IMR-90 (cell line): ENCODE measurements at regions not wholly inside any gene's neighbourhood (a gene's known extent, or its start where the extent isn't known, plus 50 kb on each side); places are given as distances from the start of the nearest gene placed in this dataset.

Experiments
- ATAC-seq: fragments of 200-7000 bp; cut with Tn5 transposase; 2 replicates; pipeline ENCODE4 v1.9.1; 2020; ENCODE audit warnings: low read depth, mild to moderate bottlenecking, moderate library complexity
- BruUV-seq: library from RNA; stranded (reverse); fragments of 400-500 nt; replicated peaks from 2 replicates; lab custom pipeline; 2021; lab: Mats Ljungman, UMichigan
- CTCF ChIA-PET: fragments of 300-600 bp; formaldehyde crosslinking; extraction: SDS; loops from one replicate; lab custom pipeline; 2021; ENCODE audit warnings: antibody characterized with exemption; lab: Yijun Ruan, JAX
- POLR2A ChIA-PET: fragments of 300-600 bp; sonication (Branson Sonifier 250); formaldehyde crosslinking; loops from one replicate; lab custom pipeline; 2022; ENCODE audit warnings: antibody characterized with exemption; ENCODE audit not compliant: unreplicated experiment; lab: Charles Lee
- DNase-seq: peaks from one replicate; pipeline ENCODE4 v3.0.0; 2013
- H2AFZ ChIP-seq: replicated peaks from 2 replicates; pipeline ENCODE3; 2013; ENCODE audit warnings: low read length, mild to moderate bottlenecking; ENCODE audit not compliant: poor library complexity
- H2AK5ac ChIP-seq: 2 replicates; pipeline ENCODE4 v1.6.1; 2013; ENCODE audit warnings: low read depth, low read length, inconsistent platforms
- H2AK9ac ChIP-seq: replicated peaks from 2 replicates; pipeline ENCODE3; 2013; ENCODE audit warnings: mild to moderate bottlenecking, low read depth, low read length, moderate library complexity; ENCODE audit not compliant: poor library complexity
- H2BK120ac ChIP-seq: 2 replicates; pipeline ENCODE4 v1.6.1; 2013; ENCODE audit warnings: low read depth, low read length, inconsistent platforms
- H2BK15ac ChIP-seq: 3 replicates; pipeline ENCODE4 v1.6.1; 2013; ENCODE audit warnings: low read depth, low read length, inconsistent platforms
- H2BK20ac ChIP-seq: 2 replicates; pipeline ENCODE4 v1.6.1; 2013; ENCODE audit warnings: low read depth, mild to moderate bottlenecking, inconsistent platforms, low read length, moderate library complexity
- H2BK5ac ChIP-seq: 2 replicates; pipeline ENCODE4 v1.6.1; 2013; ENCODE audit warnings: mild to moderate bottlenecking, low read depth, low read length, inconsistent platforms; ENCODE audit not compliant: poor library complexity, severe bottlenecking
- H3K14ac ChIP-seq: replicated peaks from 2 replicates; pipeline ENCODE4 v1.6.1; 2013; ENCODE audit warnings: low read depth, low read length, inconsistent platforms
- H3K18ac ChIP-seq: 2 replicates; pipeline ENCODE4 v1.6.1; 2013; ENCODE audit warnings: low read depth, low read length, control low read depth
- H3K23ac ChIP-seq: 2 replicates; pipeline ENCODE4 v1.6.1; 2013; ENCODE audit warnings: low read depth, low read length, inconsistent platforms
- H3K27ac ChIP-seq: 2 replicates; pipeline ENCODE4 v1.5.1; 2013; ENCODE audit warnings: mild to moderate bottlenecking, control low read depth, low read length; ENCODE audit not compliant: insufficient read depth
- H3K27me3 ChIP-seq: 2 replicates; pipeline ENCODE4 v1.6.1; 2013; ENCODE audit warnings: low read length; ENCODE audit not compliant: control insufficient read depth, insufficient read depth
- H3K36me3 ChIP-seq: 2 replicates; pipeline ENCODE4 v1.6.1; 2013; ENCODE audit warnings: low read length, mixed read lengths; ENCODE audit not compliant: control insufficient read depth, insufficient read depth
- H3K4ac ChIP-seq: 2 replicates; pipeline ENCODE4 v1.6.1; 2013; ENCODE audit warnings: low read depth, low read length, inconsistent platforms
- H3K4me1 ChIP-seq: 2 replicates; pipeline ENCODE4 v1.6.1; 2013; ENCODE audit warnings: low read length, mixed read lengths; ENCODE audit not compliant: control insufficient read depth, insufficient read depth
- H3K4me2 ChIP-seq: 2 replicates; pipeline ENCODE4 v1.6.1; 2013; ENCODE audit warnings: low read depth, mild to moderate bottlenecking, control low read depth, low read length, moderate library complexity
- H3K4me3 ChIP-seq: 2 replicates; pipeline ENCODE4 v1.5.1; 2013; ENCODE audit warnings: low read depth, mild to moderate bottlenecking, control low read depth, low read length, moderate library complexity; ENCODE audit not compliant: insufficient read depth
- H3K56ac ChIP-seq: 2 replicates; pipeline ENCODE4 v1.6.1; 2013; ENCODE audit warnings: low read length, inconsistent platforms; ENCODE audit not compliant: insufficient read depth; ENCODE audit errors: extremely low read depth
- H3K79me1 ChIP-seq, 2 experiments: 2 replicates each; pipeline ENCODE4 v1.6.1; 2013; ENCODE audit warnings: low read length in 2 of 2, inconsistent platforms in 1 of 2, low read depth in 1 of 2
- H3K9ac ChIP-seq: 2 replicates; pipeline ENCODE4 v1.6.1; 2013; ENCODE audit warnings: low read depth, low read length, control low read depth
- H3K9me1 ChIP-seq: 2 replicates; pipeline ENCODE4 v1.6.1; 2013; ENCODE audit warnings: low read length, inconsistent platforms; ENCODE audit not compliant: insufficient read depth
- H3K9me3 ChIP-seq: 2 replicates; pipeline ENCODE4 v1.6.1; 2013; ENCODE audit warnings: low read length; ENCODE audit not compliant: control insufficient read depth, insufficient read depth
- H4K20me1 ChIP-seq: 2 replicates; pipeline ENCODE4 v1.6.1; 2013; ENCODE audit warnings: low read length, inconsistent platforms; ENCODE audit not compliant: insufficient read depth
- H4K5ac ChIP-seq: 2 replicates; pipeline ENCODE4 v1.6.1; 2013; ENCODE audit warnings: mild to moderate bottlenecking, low read depth, low read length, control low read depth
- H4K8ac ChIP-seq, 2 experiments: 2 replicates each; pipeline ENCODE4 v1.6.1; 2013; ENCODE audit warnings: low read depth in 2 of 2, low read length in 2 of 2, control low read depth in 1 of 2, inconsistent platforms in 1 of 2
- H4K91ac ChIP-seq: 2 replicates; pipeline ENCODE4 v1.6.1; 2013; ENCODE audit warnings: low read depth, low read length, inconsistent platforms; ENCODE audit not compliant: insufficient read depth
- BHLHE40 ChIP-seq: fragments of 150-350 bp; IDR thresholded peaks from 2 replicates; pipeline ENCODE4 v1.6.1; 2016; ENCODE audit warnings: mild to moderate bottlenecking, low read depth, low read length
- CEBPB ChIP-seq: IDR thresholded peaks from 2 replicates; pipeline ENCODE4 v1.6.1; 2012; ENCODE audit warnings: low read depth, low read length, improper control_type of control experiment
- CHD1 ChIP-seq: IDR thresholded peaks from 2 replicates; pipeline ENCODE4 v1.6.1; 2012; ENCODE audit warnings: low read depth, low read length, improper control_type of control experiment
- CTCF ChIP-seq: conservative IDR thresholded peaks from 2 replicates; pipeline ENCODE4 v1.5.1; 2012; ENCODE audit warnings: mild to moderate bottlenecking, low read depth, low read length, improper control_type of control experiment
- FOS ChIP-seq: fragments of 150-350 bp; IDR thresholded peaks from 2 replicates; pipeline ENCODE4 v1.6.1; 2016; ENCODE audit warnings: low read depth, low read length
- MAFK ChIP-seq: IDR thresholded peaks from 2 replicates; pipeline ENCODE4 v1.6.1; 2012; ENCODE audit warnings: low read depth, low read length, improper control_type of control experiment
- MAZ ChIP-seq: IDR thresholded peaks from 2 replicates; pipeline ENCODE4 v1.6.1; 2012; ENCODE audit warnings: low read depth, mild to moderate bottlenecking, low read length, improper control_type of control experiment, moderate library complexity, borderline replicate concordance
- MXI1 ChIP-seq: IDR thresholded peaks from 2 replicates; pipeline ENCODE4 v1.6.1; 2012; ENCODE audit warnings: low read depth, mild to moderate bottlenecking, low read length, moderate library complexity, borderline replicate concordance
- NFE2L2 ChIP-seq: fragments of 150-350 bp; IDR thresholded peaks from 2 replicates; pipeline ENCODE4 v1.6.1; 2016; ENCODE audit warnings: low read depth, mild to moderate bottlenecking, low read length
- POLR2A ChIP-seq: IDR thresholded peaks from 2 replicates; pipeline ENCODE4 v1.6.1; 2012; ENCODE audit warnings: mild to moderate bottlenecking, low read depth, low read length
- RAD21 ChIP-seq: IDR thresholded peaks from 2 replicates; pipeline ENCODE4 v1.6.1; 2012; ENCODE audit warnings: low read length, improper control_type of control experiment
- RCOR1 ChIP-seq: IDR thresholded peaks from 2 replicates; pipeline ENCODE4 v1.6.1; 2012; ENCODE audit warnings: mild to moderate bottlenecking, low read length, improper control_type of control experiment; ENCODE audit not compliant: insufficient replicate concordance
- RFX5 ChIP-seq: IDR thresholded peaks from 2 replicates; pipeline ENCODE4 v1.8.0; 2012; ENCODE audit warnings: low read depth, mild to moderate bottlenecking, low read length, moderate library complexity
- SMC3 ChIP-seq: fragments of 150-350 bp; IDR thresholded peaks from 2 replicates; pipeline ENCODE4 v1.6.1; 2016; ENCODE audit warnings: low read depth, mild to moderate bottlenecking, antibody characterized with exemption, low read length, moderate library complexity
- WGBS, 2 experiments: methylation state at CpG; one replicate each; pipeline versions ENCODE4 v1.1.5 to v1.1.7; 2013; ENCODE audit warnings: missing lambda C conversion rate in 2 of 2; ENCODE audit not compliant: insufficient read length in 1 of 2; ENCODE audit errors: extremely low coverage in 2 of 2; 5-methylcytosine and 5-hydroxymethylcytosine counted together
- dilution Hi-C: fragments of 300-500 bp; cut with HindIII; formaldehyde crosslinking; loops from one replicate; pipeline ENCODE4 v1.14.3; 2018; ENCODE audit warnings: low sequenced_read_pairs; ENCODE audit not compliant: unreplicated experiment
- in situ Hi-C: fragments of 300-500 bp; cut with MboI; formaldehyde crosslinking; loops from 3 replicates; pipeline ENCODE4 v1.14.3; 2019; ENCODE audit warnings: low sequenced_read_pairs, inconsistent platforms, mixed read lengths
- intact Hi-C: fragments of 100-400 bp; cut with micrococcal nuclease; formaldehyde crosslinking; loops from 2 replicates; pipeline ENCODE4 v1.10.0; 2022
- TF ChIP-seq, protein P1 (sequence below): fragments of 150-350 bp; IDR thresholded peaks from 2 replicates; pipeline ENCODE4 v1.6.1; 2016; ENCODE audit warnings: low read depth, mild to moderate bottlenecking, low read length, moderate library complexity, borderline replicate concordance
- TF ChIP-seq, protein P2 (sequence below): fragments of 150-350 bp; IDR thresholded peaks from 2 replicates; pipeline ENCODE4 v1.6.1; 2017; ENCODE audit warnings: mild to moderate bottlenecking, antibody characterized with exemption, low read length, low read depth

GRCh38 chr2:129478902-129479517 is 500.5 kb upstream of the RAB6C start:
- Histone ChIP-seq H3K27me3 (no peaks in the 10 kb centered on the region), H4K5ac (no peak overlapping the region), H3K27ac (no peak overlapping the region), H3K9me1 (no peaks in the 10 kb centered on the region), H2AK5ac (no peak overlapping the region), H3K56ac (no peak overlapping the region), H3K14ac (no peak overlapping the region), H3K79me1 (no peaks in the 10 kb centered on the region), H4K20me1 (no peaks in the 10 kb centered on the region), H3K4me1 (no peaks in the 10 kb centered on the region), H3K9ac (no peak overlapping the region), H2BK5ac (no peak overlapping the region), H2BK15ac (no peak overlapping the region), H4K8ac (no peak overlapping the region), H3K9me3 (peaks cover 25% of the 10 kb centered on the region), H3K36me3 (no peaks in the 10 kb centered on the region), H2AK9ac (no peak overlapping the region), H2AFZ (no peak overlapping the region), H2BK20ac (no peak overlapping the region), H4K91ac (no peak overlapping the region), H3K23ac (no peak overlapping the region), H2BK120ac (no peak overlapping the region), H3K18ac (no peak overlapping the region), H3K4ac (no peak overlapping the region), H3K4me3 (no peak overlapping the region), H3K4me2 (no peak overlapping the region)
- BruUV-seq = no TSS peak
- in situ Hi-C loops (no loop called here), intact Hi-C loops (no loop called here), dilution Hi-C loops (no loop called here)
- ChIA-PET POLR2A (no interaction called here), CTCF (no interaction called here)
- DNase-seq (no peak), ATAC-seq (no peak)
- no CpG with 5 or more reads among the region's 3 CpGs for WGBS, 2 experiments
- no peak for TF ChIP-seq BHLHE40
- TF ChIP-seq MAZ = no peak
- no peak for TF ChIP-seq CTCF
- no peak for TF ChIP-seq FOS
- TF ChIP-seq MAFK = no peak
- TF ChIP-seq, protein P1, sequence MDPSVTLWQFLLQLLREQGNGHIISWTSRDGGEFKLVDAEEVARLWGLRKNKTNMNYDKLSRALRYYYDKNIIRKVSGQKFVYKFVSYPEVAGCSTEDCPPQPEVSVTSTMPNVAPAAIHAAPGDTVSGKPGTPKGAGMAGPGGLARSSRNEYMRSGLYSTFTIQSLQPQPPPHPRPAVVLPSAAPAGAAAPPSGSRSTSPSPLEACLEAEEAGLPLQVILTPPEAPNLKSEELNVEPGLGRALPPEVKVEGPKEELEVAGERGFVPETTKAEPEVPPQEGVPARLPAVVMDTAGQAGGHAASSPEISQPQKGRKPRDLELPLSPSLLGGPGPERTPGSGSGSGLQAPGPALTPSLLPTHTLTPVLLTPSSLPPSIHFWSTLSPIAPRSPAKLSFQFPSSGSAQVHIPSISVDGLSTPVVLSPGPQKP = no peak
- TF ChIP-seq POLR2A = no peak
- TF ChIP-seq RFX5 = no peak
- no peak for TF ChIP-seq MXI1
- TF ChIP-seq NFE2L2 = no peak
- no peak for TF ChIP-seq RAD21
- TF ChIP-seq SMC3 = no peak
- no peak for TF ChIP-seq CEBPB
- TF ChIP-seq RCOR1 = no peak
- no peak for TF ChIP-seq CHD1
- TF ChIP-seq, protein P2, sequence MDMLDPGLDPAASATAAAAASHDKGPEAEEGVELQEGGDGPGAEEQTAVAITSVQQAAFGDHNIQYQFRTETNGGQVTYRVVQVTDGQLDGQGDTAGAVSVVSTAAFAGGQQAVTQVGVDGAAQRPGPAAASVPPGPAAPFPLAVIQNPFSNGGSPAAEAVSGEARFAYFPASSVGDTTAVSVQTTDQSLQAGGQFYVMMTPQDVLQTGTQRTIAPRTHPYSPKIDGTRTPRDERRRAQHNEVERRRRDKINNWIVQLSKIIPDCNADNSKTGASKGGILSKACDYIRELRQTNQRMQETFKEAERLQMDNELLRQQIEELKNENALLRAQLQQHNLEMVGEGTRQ = no peak
